GM12891 (cell line): ENCODE measurements at regions not wholly inside any gene's neighbourhood (a gene's known extent, or its start where the extent isn't known, plus 50 kb on each side); places are given as distances from the start of the nearest gene placed in this dataset.
"Not testable (repeated sequence)": the region's sequence is repeated elsewhere in the genome, so short reads cannot be mapped to it uniquely, and the experiment has no call there.

Source experiments
- DNase-seq: peaks from one replicate; pipeline ENCODE4 v3.0.0; 2011; ENCODE audit warnings: low spot score; ENCODE audit not compliant: insufficient read length
- FAIRE-seq: peaks from 2 replicates; lab custom pipeline; 2011; peaks lifted over from hg19 to GRCh38; lab: Jason Lieb, UNC
- PAX5 ChIP-seq: IDR thresholded peaks from 2 replicates; pipeline ENCODE4 v1.6.1; 2011; ENCODE audit warnings: low read length, moderate library complexity, mild to moderate bottlenecking; ENCODE audit not compliant: insufficient read depth, severe bottlenecking
- POLR2A ChIP-seq: IDR thresholded peaks from 2 replicates; pipeline ENCODE4 v1.6.1; 2011; ENCODE audit warnings: low read depth, low read length, control low read depth
- POLR2AphosphoS5 ChIP-seq: IDR thresholded peaks from 2 replicates; pipeline ENCODE4 v1.6.1; 2011; ENCODE audit warnings: low read depth, low read length, control low read depth
- POU2F2 ChIP-seq: IDR thresholded peaks from 2 replicates; pipeline ENCODE4 v1.6.1; 2011; ENCODE audit warnings: low read depth, mild to moderate bottlenecking, control low read depth, low read length, moderate library complexity
- SPI1 ChIP-seq: IDR thresholded peaks from 2 replicates; pipeline ENCODE4 v1.6.1; 2011; ENCODE audit warnings: low read depth, low read length, control low read depth
- TAF1 ChIP-seq: IDR thresholded peaks from 2 replicates; pipeline ENCODE4 v1.6.1; 2011; ENCODE audit warnings: low read depth, low read length, control low read depth

GRCh38 chr5:91586232-91586631 lies 203.1 kb upstream of the ARRDC3 start:
- DNase-seq = no peak
- no peak for FAIRE-seq
- TF ChIP-seq PAX5 = no peak
- TF ChIP-seq POLR2AphosphoS5 = no peak
- no peak for TF ChIP-seq POU2F2

GRCh38 chr5:91584352-91584751 lies 201.2 kb upstream of the ARRDC3 start:
- DNase-seq (no peak), FAIRE-seq (no peak)
- no peak for TF ChIP-seq SPI1
- no peak for TF ChIP-seq TAF1
- no peak for TF ChIP-seq PAX5
- no peak for TF ChIP-seq POU2F2
- TF ChIP-seq POLR2A = no peak
- no peak for TF ChIP-seq POLR2AphosphoS5

GRCh38 chr5:91566012-91566411 lies 182.9 kb upstream of the ARRDC3 start:
- not testable (repeated sequence) for FAIRE-seq, DNase-seq

GRCh38 chr5:91562922-91563321 lies 179.8 kb upstream of the ARRDC3 start:
- DNase-seq = no peak
- no peak for TF ChIP-seq TAF1
- TF ChIP-seq POU2F2 = no peak
- no peak for TF ChIP-seq SPI1
- TF ChIP-seq POLR2A = no peak
- TF ChIP-seq PAX5 = no peak
- TF ChIP-seq POLR2AphosphoS5 = no peak
- no peak for FAIRE-seq

- no peak for TF ChIP-seq TAF1
- no peak for TF ChIP-seq POLR2A
- no peak for TF ChIP-seq SPI1
- no peak for TF ChIP-seq PAX5
- TF ChIP-seq POLR2AphosphoS5 = no peak
- TF ChIP-seq POU2F2 = no peak
- FAIRE-seq = no peak
- DNase-seq = no peak
Measured at GRCh38 chr5:91541696-91542095, 158.6 kb upstream of the ARRDC3 start.

GRCh38 chr5:91538179-91538578 lies 155.1 kb upstream of the ARRDC3 start:
- DNase-seq (no peak), FAIRE-seq (no peak)
- TF ChIP-seq PAX5 = no peak
- TF ChIP-seq SPI1 = no peak
- TF ChIP-seq TAF1 = no peak
- no peak for TF ChIP-seq POLR2AphosphoS5
- no peak for TF ChIP-seq POLR2A
- no peak for TF ChIP-seq POU2F2

- no peak for DNase-seq
- no peak for FAIRE-seq
- TF ChIP-seq POU2F2 (no peak), PAX5 (no peak), POLR2AphosphoS5 (no peak), POLR2A (no peak), SPI1 (no peak), TAF1 (no peak)
Measured at GRCh38 chr5:91535499-91535898, 152.4 kb upstream of the ARRDC3 start.

- TF ChIP-seq SPI1 (no peak), POLR2AphosphoS5 (no peak), POU2F2 (no peak), TAF1 (no peak), PAX5 (no peak), POLR2A (no peak)
- no peak for FAIRE-seq
- no peak for DNase-seq
Measured at GRCh38 chr5:91534332-91534731, 151.2 kb upstream of the ARRDC3 start.

- DNase-seq (no peak), FAIRE-seq (no peak)
- TF ChIP-seq PAX5 (no peak), POU2F2 (no peak), POLR2AphosphoS5 (no peak), POLR2A (no peak), TAF1 (no peak), SPI1 (no peak)
Measured at GRCh38 chr5:91532779-91533178, 149.7 kb upstream of the ARRDC3 start.

- no peak for TF ChIP-seq PAX5
- TF ChIP-seq SPI1 = no peak
- no peak for TF ChIP-seq POLR2A
- TF ChIP-seq TAF1 = no peak
- no peak for TF ChIP-seq POU2F2
- TF ChIP-seq POLR2AphosphoS5 = no peak
- DNase-seq (no peak), FAIRE-seq (no peak)
Measured at GRCh38 chr5:91532281-91532680, 149.2 kb upstream of the ARRDC3 start.

GRCh38 chr5:91528831-91529230 lies 145.7 kb upstream of the ARRDC3 start:
- TF ChIP-seq PAX5 = no peak
- no peak for TF ChIP-seq SPI1
- no peak for TF ChIP-seq POLR2AphosphoS5
- no peak for TF ChIP-seq POLR2A
- no peak for TF ChIP-seq POU2F2
- no peak for TF ChIP-seq TAF1
- FAIRE-seq (no peak), DNase-seq (no peak)
